HepG2 (cell line): ENCODE measurements at regions not wholly inside any gene's neighbourhood (a gene's known extent, or its start where the extent isn't known, plus 50 kb on each side); places are given as distances from the start of the nearest gene placed in this dataset.

Experiments used
- AHR ChIP-seq: IDR thresholded peaks from 2 replicates; pipeline ENCODE4 v1.6.1; 2018; ENCODE audit warnings: missing genetic modification reagents, missing compliant biosample characterization
- ARID2 ChIP-seq: sonication (generic); formaldehyde crosslinking; IDR thresholded peaks from 2 replicates; pipeline ENCODE4 v1.8.1; 2022; ENCODE audit warnings: mild to moderate bottlenecking, missing genetic modification reagents, borderline replicate concordance
- CHCHD3 ChIP-seq: sonication (generic); formaldehyde crosslinking; IDR thresholded peaks from 2 replicates; pipeline ENCODE4 v1.8.0; 2022; ENCODE audit warnings: mild to moderate bottlenecking, missing genetic modification reagents, moderate library complexity
- HNF4G ChIP-seq, 2 experiments: sonication (generic) in 1 of 2; formaldehyde crosslinking in 1 of 2; IDR thresholded peaks; 2 replicates each; pipeline versions ENCODE4 v1.4.0 to v1.6.1; 2011 to 2020; ENCODE audit warnings: borderline replicate concordance in 2 of 2, low read depth in 2 of 2, mild to moderate bottlenecking in 2 of 2, low read length in 1 of 2, missing genetic modification reagents in 1 of 2, moderate library complexity in 1 of 2
- HNRNPH1 ChIP-seq: fragments of 200-400 bp; formaldehyde crosslinking; optimal IDR thresholded peaks from 2 replicates; pipeline ENCODE3; 2017; ENCODE audit warnings: mild to moderate bottlenecking, low read depth, low read length
- KDM5B ChIP-seq: sonication (generic); formaldehyde crosslinking; IDR thresholded peaks from 2 replicates; pipeline ENCODE4 v1.4.0; 2020; ENCODE audit warnings: missing genetic modification reagents, mild to moderate bottlenecking, borderline replicate concordance
- KLF11 ChIP-seq: IDR thresholded peaks from 2 replicates; pipeline ENCODE4 v1.6.1; 2016; ENCODE audit warnings: missing compliant biosample characterization
- KLF16 ChIP-seq, 2 experiments: sonication (generic) in 1 of 2; formaldehyde crosslinking in 1 of 2; IDR thresholded peaks; 2 replicates each; pipeline versions ENCODE4 v1.6.1 to v1.8.0; 2016 to 2023; ENCODE audit warnings: missing genetic modification reagents in 2 of 2, missing compliant biosample characterization in 1 of 2
- NFRKB ChIP-seq: fragments of 450-650 bp; IDR thresholded peaks from 2 replicates; pipeline ENCODE4 v1.6.1; 2017
- PBX3 ChIP-seq: sonication (generic); formaldehyde crosslinking; IDR thresholded peaks from 2 replicates; pipeline ENCODE4 v1.8.1; 2023; ENCODE audit warnings: missing genetic modification reagents, inconsistent platforms, borderline replicate concordance
- PITX1 ChIP-seq: sonication (generic); formaldehyde crosslinking; IDR thresholded peaks from 2 replicates; pipeline ENCODE4 v1.5.1; 2020; ENCODE audit warnings: mild to moderate bottlenecking, missing genetic modification reagents
- POLR2AphosphoS2 ChIP-seq: IDR thresholded peaks from 2 replicates; pipeline ENCODE4 v1.6.1; 2011; ENCODE audit warnings: low read depth, low read length, improper control_type of control experiment
- SIN3B ChIP-seq: fragments of 150-350 bp; IDR thresholded peaks from 2 replicates; pipeline ENCODE4 v1.6.1; 2014; ENCODE audit warnings: low read length
- SKI ChIP-seq: fragments of 450-650 bp; IDR thresholded peaks from one replicate; pipeline ENCODE4 v1.6.1; 2018; ENCODE audit warnings: mild to moderate bottlenecking; ENCODE audit not compliant: partially characterized antibody
- SMAD1 ChIP-seq: sonication (generic); formaldehyde crosslinking; IDR thresholded peaks from 2 replicates; pipeline ENCODE4 v1.4.0; 2020; ENCODE audit warnings: missing genetic modification reagents, low read depth, mild to moderate bottlenecking, borderline replicate concordance
- SMYD3 ChIP-seq: sonication (generic); formaldehyde crosslinking; IDR thresholded peaks from 2 replicates; pipeline ENCODE4 v1.8.1; 2023; ENCODE audit warnings: mild to moderate bottlenecking, missing genetic modification reagents
- SRSF9 ChIP-seq: fragments of 200-400 bp; formaldehyde crosslinking; IDR thresholded peaks from 2 replicates; pipeline ENCODE4 v1.6.1; 2018; ENCODE audit warnings: borderline replicate concordance, mild to moderate bottlenecking, low read depth, low read length; ENCODE audit not compliant: insufficient read depth, poor library complexity, severe bottlenecking
- ZBTB34 ChIP-seq: sonication (generic); formaldehyde crosslinking; IDR thresholded peaks from 2 replicates; pipeline ENCODE4 v1.8.0; 2022; ENCODE audit warnings: mild to moderate bottlenecking, missing genetic modification reagents
- ZBTB43 ChIP-seq: sonication (generic); formaldehyde crosslinking; conservative IDR thresholded peaks from 2 replicates; pipeline ENCODE4 v1.4.0; 2020; ENCODE audit warnings: missing genetic modification reagents
- ZFY ChIP-seq: sonication (generic); formaldehyde crosslinking; IDR thresholded peaks from 2 replicates; pipeline ENCODE4 v1.4.0; 2020; ENCODE audit warnings: missing genetic modification reagents
- ZNF3 ChIP-seq: IDR thresholded peaks from 2 replicates; pipeline ENCODE4 v1.7.0; 2017; ENCODE audit warnings: inconsistent platforms
- ZNF510 ChIP-seq: sonication (generic); formaldehyde crosslinking; IDR thresholded peaks from 2 replicates; pipeline ENCODE4 v1.4.0; 2020; ENCODE audit warnings: low read depth, mild to moderate bottlenecking, missing genetic modification reagents
- ZNF574 ChIP-seq: sonication (generic); formaldehyde crosslinking; IDR thresholded peaks from 2 replicates; pipeline ENCODE4 v1.4.0; 2020; ENCODE audit warnings: missing genetic modification reagents
- ZNF580 ChIP-seq: IDR thresholded peaks from 2 replicates; pipeline ENCODE4 v1.6.1; 2016; ENCODE audit warnings: low read depth, borderline replicate concordance

GRCh38 chr6:21451546-21452013 is 142.0 kb upstream of the SOX4 start (continued):
- TF ChIP-seq ARID2 (CRISPR knock-in tag): no peak
- TF ChIP-seq SIN3B: no peak
- TF ChIP-seq ZNF574 (CRISPR knock-in tag): no peak
- no peak for TF ChIP-seq HNRNPH1
- TF ChIP-seq SKI: peak; percentile 47
- TF ChIP-seq ZNF580 (CRISPR knock-in tag): no peak
- TF ChIP-seq ZBTB34 (CRISPR knock-in tag): peak; percentile 63; the same call in 1 of the 2 replicates
- peak; percentile 56; the same call in 1 of the 2 replicates for TF ChIP-seq KLF11
- 0 out of 2 replicates have a peak, but pooled peaks have one; percentile 59 for TF ChIP-seq ZNF3
- no peak for TF ChIP-seq CHCHD3 (CRISPR knock-in tag)
- TF ChIP-seq SRSF9: no peak
- peak in 1 of 2 experiments; percentile 89; a peak in 2 of 4 replicates for TF ChIP-seq KLF16 (CRISPR knock-in tag; IDR thresholded peaks at IDR 0.05)
- TF ChIP-seq AHR: no peak; the same call in 1 of the 2 replicates
- peak; percentile 52; the same call in 1 of the 2 replicates for TF ChIP-seq SMYD3
- no peak for TF ChIP-seq KDM5B
- TF ChIP-seq NFRKB: no peak
- no peak for TF ChIP-seq PBX3 (CRISPR knock-in tag)
- TF ChIP-seq PITX1 (CRISPR knock-in tag): 0 out of 2 replicates have a peak, but pooled peaks have one; percentile 66
- peak; percentile 76 for TF ChIP-seq ZBTB43 (CRISPR knock-in tag)
- no peak for TF ChIP-seq SMAD1 (CRISPR knock-in tag)
- no peak for TF ChIP-seq ZFY (CRISPR knock-in tag)
- TF ChIP-seq HNF4G (IDR thresholded peaks at IDR 0.05; ENCODE audit: borderline replicate concordance, low read depth, low read length): no peak
- no peak for TF ChIP-seq HNF4G (CRISPR knock-in tag; IDR thresholded peaks at IDR 0.05; ENCODE audit: borderline replicate concordance, low read depth)
- no peak for TF ChIP-seq POLR2AphosphoS2
- 0 out of 2 replicates have a peak, but pooled peaks have one; percentile 54 for TF ChIP-seq ZNF510
